Mucosa of descending colon (tissue), 3 donors: ENCODE measurements at regions not wholly inside any gene's neighbourhood (a gene's known extent, or its start where the extent isn't known, plus 50 kb on each side); places are given as distances from the start of the nearest gene placed in this dataset.

Experiments
- ATAC-seq: fragments of 200-7000 bp; cut with Tn5 transposase; one replicate; pipeline ENCODE4 v1.9.1; 2020; ENCODE audit warnings: mild to moderate bottlenecking, moderate library complexity
- DNase-seq, 3 donors: peaks; one replicate each; pipeline ENCODE4 v3.0.0-alpha.2; 2020
- H3K36me3 ChIP-seq: fragments of 200-600 bp; one replicate; pipeline ENCODE4 v1.8.0; 2021; ENCODE audit warnings: low read depth, mild to moderate bottlenecking
- H3K4me1 ChIP-seq: fragments of 200-600 bp; one replicate; pipeline ENCODE4 v1.8.0; 2021; ENCODE audit warnings: low read depth, mild to moderate bottlenecking
- H3K4me3 ChIP-seq: fragments of 200-600 bp; one replicate; pipeline ENCODE4 v1.8.0; 2021; ENCODE audit warnings: mild to moderate bottlenecking
- H3K9me3 ChIP-seq: fragments of 200-600 bp; one replicate; pipeline ENCODE4 v1.8.0; 2021; ENCODE audit warnings: mild to moderate bottlenecking
- intact Hi-C, 2 donors: fragments of 100-400 bp; cut with DNase I in 1 of 2; cut with micrococcal nuclease in 1 of 2; formaldehyde crosslinking; loops; one replicate each; pipeline versions ENCODE4 v1.11.0 to v1.11.1; 2022; cut with DNase I, micrococcal nuclease
- TF ChIP-seq, protein P1 (sequence below): fragments of 200-600 bp; IDR thresholded peaks from one replicate; pipeline ENCODE4 v1.8.0; 2022; ENCODE audit warnings: antibody characterized with exemption, mild to moderate bottlenecking
- donor health status: DM: no; HTN: no; CAD: no; lungs with moderate emphysema.
- donor health status: DM: no; HTN: no; CAD: no.
- donor health status: DM: no; HTN: yes; CAD: no.

DNA sequence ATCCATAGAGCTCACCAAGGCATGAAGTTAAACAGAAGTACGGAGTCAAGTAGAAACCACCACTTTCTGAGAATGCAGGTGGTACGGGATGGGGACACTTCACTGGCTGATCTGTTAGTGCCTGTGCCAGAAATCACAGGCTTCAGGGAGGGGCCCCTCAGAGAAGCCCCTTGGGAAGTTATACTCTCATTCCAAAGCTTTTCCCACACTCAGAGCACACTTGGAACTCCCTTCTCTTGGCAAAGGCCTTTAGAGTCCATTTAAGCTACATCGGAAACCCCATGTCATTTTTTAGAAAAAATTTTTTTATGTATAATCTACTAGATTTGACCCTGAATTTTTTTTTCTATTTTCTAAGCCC is 80.7 kb upstream of the WASF3 start:
- Histone ChIP-seq H3K36me3 (no peaks in the 10 kb centered on the region), H3K9me3 (no peaks in the 10 kb centered on the region), H3K4me1 (no peaks in the 10 kb centered on the region), H3K4me3 (no peak overlapping the region)
- DNase-seq (no peak), ATAC-seq (no peak)
- intact Hi-C loops, result no loop called here
- TF ChIP-seq, protein P1, sequence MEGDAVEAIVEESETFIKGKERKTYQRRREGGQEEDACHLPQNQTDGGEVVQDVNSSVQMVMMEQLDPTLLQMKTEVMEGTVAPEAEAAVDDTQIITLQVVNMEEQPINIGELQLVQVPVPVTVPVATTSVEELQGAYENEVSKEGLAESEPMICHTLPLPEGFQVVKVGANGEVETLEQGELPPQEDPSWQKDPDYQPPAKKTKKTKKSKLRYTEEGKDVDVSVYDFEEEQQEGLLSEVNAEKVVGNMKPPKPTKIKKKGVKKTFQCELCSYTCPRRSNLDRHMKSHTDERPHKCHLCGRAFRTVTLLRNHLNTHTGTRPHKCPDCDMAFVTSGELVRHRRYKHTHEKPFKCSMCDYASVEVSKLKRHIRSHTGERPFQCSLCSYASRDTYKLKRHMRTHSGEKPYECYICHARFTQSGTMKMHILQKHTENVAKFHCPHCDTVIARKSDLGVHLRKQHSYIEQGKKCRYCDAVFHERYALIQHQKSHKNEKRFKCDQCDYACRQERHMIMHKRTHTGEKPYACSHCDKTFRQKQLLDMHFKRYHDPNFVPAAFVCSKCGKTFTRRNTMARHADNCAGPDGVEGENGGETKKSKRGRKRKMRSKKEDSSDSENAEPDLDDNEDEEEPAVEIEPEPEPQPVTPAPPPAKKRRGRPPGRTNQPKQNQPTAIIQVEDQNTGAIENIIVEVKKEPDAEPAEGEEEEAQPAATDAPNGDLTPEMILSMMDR, result no peak

DNA sequence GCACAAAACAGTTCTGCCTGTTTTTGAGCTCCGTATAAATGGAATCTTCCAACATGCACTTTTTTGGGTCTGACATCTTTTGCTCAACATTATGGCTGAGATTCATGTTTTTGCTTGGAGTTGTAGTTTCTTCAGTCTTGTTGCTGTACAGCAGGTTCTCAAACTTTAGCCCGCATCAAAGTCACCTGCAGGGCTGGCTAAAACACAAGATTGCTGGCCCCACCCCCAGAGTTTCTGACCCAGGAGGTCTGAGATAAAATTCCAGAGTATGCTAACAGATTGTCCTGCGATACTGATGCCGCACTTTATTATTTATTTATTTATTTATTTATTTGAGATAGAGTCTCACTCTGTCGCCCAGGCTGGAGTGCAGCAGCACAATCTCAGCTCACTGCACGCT is 79.8 kb upstream of the WASF3 start:
- intact Hi-C loops, result no loop called here
- H3K4me3 ChIP-seq, result no peak overlapping the region
- no peak for ATAC-seq

DNA sequence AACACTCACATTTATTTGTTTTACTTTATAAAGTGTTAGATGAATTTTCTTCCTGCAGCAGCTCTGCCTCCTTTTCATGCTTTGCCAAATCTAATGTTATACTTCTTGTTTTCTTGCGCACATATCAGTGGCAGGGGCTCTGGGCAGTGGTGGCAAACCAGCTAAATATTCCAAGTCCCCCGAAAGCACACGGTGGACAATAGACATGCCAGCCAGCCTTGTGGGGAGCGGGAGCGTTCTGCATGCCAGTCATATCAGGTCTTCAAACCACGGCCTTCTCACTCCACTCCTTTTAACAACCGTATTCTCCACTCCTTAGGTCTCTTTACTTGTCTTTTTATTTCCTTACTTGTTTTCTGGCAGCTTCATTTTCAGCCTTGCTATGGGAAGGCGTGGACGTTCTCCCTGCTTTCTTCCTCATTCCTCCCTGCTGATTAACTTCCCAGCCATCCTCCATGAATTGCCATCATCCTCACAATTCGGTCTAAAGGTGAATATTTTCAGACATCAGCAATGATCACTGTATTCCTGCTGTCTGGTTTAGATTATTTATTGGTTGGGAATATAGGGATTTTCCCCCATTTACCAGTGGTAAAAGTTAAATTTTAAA is 77.1 kb upstream of the WASF3 start:
- TF ChIP-seq, protein P1, result no peak
- no peaks in the 10 kb centered on the region for H3K4me1 ChIP-seq
- H3K4me3 ChIP-seq, result no peak overlapping the region
- H3K36me3 ChIP-seq, result no peaks in the 10 kb centered on the region
- DNase-seq (peak in 1 of 3 donors; percentile 30), ATAC-seq (peak; percentile 86)
- intact Hi-C loops, result loop anchor here in 1 of 2 donors (10.0 kb wide), 1 partner anchor 204 kb away; no protein-coding TSS in a partner anchor
- H3K9me3 ChIP-seq, result no peaks in the 10 kb centered on the region

More for the DNA sequence above, 79.8 kb upstream of the WASF3 start:
- Histone ChIP-seq H3K9me3 (no peaks in the 10 kb centered on the region), H3K4me1 (no peaks in the 10 kb centered on the region), H3K36me3 (no peaks in the 10 kb centered on the region)
- TF ChIP-seq, protein P1, result no peak
- DNase-seq, result no peak

DNA sequence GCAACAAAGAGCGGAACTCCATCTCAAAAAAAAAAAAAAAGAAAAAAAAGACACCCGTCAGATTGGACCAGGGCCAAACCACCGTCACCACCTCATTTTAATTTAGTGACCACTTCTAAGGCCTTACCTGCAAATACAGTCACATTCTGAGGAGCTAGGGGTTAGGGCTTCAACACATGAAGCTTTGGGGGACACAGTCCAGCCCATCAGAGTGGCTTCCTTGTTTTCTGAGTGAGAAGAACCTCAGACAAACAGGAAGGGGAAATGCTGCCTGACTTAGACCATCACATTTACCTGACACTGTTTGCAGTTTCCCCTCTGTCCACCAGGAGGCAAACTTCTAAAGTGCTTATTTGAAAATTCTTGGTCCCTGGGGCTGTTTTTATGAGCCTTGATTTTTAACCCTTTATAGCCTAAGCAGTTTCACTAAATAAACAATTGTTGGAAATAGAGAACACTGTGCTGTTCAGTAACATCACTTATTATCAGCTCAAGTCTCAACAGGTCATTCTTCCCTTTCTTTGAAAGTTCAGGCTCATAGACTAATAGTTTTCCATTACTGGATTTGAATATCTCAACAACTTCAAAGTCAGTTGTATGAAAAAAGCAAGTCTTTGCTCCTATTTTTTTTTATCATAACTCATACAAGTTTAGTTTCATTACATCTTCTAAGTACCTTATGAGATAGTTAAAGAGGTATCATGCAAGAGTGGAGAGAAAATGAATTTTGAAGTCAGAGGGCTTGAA is 74.9 kb upstream of the WASF3 start:
- intact Hi-C loops, result loop anchor here in 1 of 2 donors (10.0 kb wide), 1 partner anchor 202 kb away; no protein-coding TSS in a partner anchor
- Histone ChIP-seq H3K9me3 (no peaks in the 10 kb centered on the region), H3K4me3 (no peak overlapping the region), H3K4me1 (no peaks in the 10 kb centered on the region), H3K36me3 (no peaks in the 10 kb centered on the region)
- TF ChIP-seq, protein P1, result peak; percentile 87
- DNase-seq (peak in 1 of 3 donors; percentile 88), ATAC-seq (peak; percentile 79)

DNA sequence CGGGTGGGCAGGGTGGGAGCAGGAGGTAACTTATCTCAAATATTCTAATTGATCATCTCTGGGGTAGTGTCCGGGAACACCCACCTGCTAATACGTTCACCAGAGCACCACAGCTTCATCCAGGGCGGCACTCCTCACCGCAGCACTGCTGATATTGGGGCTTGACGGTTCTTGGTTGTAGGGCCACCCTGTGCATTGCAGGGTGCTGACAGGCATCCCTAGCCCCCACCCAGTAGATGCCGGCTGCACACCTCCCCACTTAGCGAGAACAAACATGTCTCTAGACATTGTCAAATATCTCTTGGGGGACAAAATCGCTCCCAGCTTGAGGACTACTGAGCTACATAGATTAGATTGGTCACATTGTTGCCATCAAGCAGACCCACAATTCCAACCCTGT is 73.9 kb upstream of the WASF3 start:
- DNase-seq (no peak), ATAC-seq (no peak)
- Histone ChIP-seq H3K36me3 (no peaks in the 10 kb centered on the region), H3K4me1 (no peaks in the 10 kb centered on the region), H3K4me3 (no peak overlapping the region), H3K9me3 (no peaks in the 10 kb centered on the region)
- TF ChIP-seq, protein P1, result no peak
- intact Hi-C loops, result loop anchor here in 1 of 2 donors (10.0 kb wide), 1 partner anchor 201 kb away; no protein-coding TSS in a partner anchor
